ENCODE measurements at regions not wholly inside any gene's neighbourhood (a gene's known extent, or its start where the extent isn't known, plus 50 kb on each side); places are given as distances from the start of the nearest gene placed in this dataset.

GRCh38 chr13:40404407-40404806, 262.0 kb downstream of the FOXO1 start:
- DNase-seq, result no peak

GRCh38 chr13:40404967-40405716, 261.3 kb downstream of the FOXO1 start:
- no peak for DNase-seq

DNA sequence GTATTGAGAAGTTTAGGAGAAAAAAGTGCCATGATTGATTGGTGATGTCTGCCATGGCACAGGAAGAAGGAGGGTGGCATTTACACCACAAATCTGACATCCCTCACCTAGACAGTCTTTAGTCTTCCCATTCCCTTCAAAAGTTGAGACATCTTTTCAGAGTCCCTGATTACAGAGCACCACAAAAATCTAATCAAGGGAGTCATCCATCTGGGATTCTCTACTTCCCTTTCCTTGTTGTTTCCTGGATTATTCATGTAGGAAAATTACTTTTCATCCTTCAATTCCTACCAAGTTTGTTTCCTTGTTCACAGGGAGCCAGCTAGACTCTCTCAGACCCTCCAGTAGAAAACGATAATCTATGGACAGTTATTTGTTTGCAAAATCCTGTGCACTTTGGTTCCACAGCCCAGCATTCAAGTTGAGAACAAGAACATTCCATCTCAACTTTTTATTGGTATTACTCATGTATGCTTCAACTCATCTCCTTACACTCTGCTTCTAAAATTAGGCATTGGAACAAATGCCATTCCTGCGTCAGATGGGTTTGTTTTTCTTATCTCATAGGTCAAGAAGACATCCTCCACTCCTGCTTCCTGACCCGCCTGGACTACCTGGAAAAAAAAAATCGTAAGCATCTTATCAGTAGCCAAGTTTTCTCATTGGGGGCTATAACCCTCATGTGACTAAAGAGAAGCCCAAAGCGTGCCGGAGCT, 259.9 kb downstream of the FOXO1 start:
- no peak for DNase-seq

- no peak for DNase-seq
These were observed 258.9 kb downstream of the FOXO1 start for GRCh38 chr13:40407567-40407966.

GRCh38 chr13:40408602-40409001, 257.8 kb downstream of the FOXO1 start:
- no peak for DNase-seq

GRCh38 chr13:40409278-40409677, 257.2 kb downstream of the FOXO1 start:
- no peak for DNase-seq

- no peak for DNase-seq
These were observed 256.1 kb downstream of the FOXO1 start for GRCh38 chr13:40410315-40410714.

DNA sequence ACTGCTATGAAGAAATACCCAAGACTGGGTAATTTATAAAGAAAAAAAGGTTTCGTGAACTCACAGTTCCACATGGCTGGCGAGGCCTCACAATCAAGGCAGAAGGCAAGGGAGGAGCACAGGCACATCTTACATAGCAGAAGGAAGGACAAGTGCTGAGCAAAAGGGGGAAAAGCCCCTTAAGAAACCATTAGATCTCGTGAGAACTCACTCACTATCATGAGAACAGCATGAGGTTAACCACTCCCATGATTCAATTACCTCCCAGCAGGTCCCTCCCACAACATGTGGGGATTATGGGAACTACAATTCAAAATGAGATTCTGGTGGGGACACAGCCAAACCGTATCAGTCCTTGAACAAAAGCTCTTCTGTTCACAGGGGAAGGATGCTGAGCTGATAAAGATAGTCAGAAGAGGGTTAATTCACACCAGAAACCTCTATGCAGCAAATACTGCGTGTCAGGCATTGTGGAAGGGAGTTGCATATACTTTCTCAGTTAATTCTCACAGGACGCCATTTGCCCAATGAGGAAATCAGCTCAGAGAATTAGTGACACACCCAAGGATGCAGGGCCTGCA, 246.2 kb downstream of the FOXO1 start:
- no peak for DNase-seq

GRCh38 chr13:40422588-40423235, 243.7 kb downstream of the FOXO1 start:
- no peak for DNase-seq

DNA sequence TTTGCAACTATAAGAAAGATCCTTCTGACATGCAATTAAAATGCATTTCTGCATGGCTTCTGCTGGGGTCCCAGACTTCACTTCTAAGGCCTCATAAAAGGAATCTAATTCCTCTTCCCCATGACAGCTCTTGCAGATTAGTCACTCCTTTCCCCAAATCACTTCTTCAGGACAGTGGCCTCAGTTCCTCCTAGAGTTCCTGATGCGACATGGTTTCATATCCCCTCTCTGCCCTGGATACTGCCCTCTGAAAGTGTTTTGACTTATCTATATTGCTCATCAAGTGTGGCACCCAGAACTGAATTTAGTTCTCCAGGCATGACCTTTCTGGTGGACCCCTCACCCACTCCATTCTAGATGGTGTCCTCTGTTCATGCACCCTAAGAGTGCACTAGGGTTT, 238.1 kb downstream of the FOXO1 start:
- DNase-seq, result no peak

DNA sequence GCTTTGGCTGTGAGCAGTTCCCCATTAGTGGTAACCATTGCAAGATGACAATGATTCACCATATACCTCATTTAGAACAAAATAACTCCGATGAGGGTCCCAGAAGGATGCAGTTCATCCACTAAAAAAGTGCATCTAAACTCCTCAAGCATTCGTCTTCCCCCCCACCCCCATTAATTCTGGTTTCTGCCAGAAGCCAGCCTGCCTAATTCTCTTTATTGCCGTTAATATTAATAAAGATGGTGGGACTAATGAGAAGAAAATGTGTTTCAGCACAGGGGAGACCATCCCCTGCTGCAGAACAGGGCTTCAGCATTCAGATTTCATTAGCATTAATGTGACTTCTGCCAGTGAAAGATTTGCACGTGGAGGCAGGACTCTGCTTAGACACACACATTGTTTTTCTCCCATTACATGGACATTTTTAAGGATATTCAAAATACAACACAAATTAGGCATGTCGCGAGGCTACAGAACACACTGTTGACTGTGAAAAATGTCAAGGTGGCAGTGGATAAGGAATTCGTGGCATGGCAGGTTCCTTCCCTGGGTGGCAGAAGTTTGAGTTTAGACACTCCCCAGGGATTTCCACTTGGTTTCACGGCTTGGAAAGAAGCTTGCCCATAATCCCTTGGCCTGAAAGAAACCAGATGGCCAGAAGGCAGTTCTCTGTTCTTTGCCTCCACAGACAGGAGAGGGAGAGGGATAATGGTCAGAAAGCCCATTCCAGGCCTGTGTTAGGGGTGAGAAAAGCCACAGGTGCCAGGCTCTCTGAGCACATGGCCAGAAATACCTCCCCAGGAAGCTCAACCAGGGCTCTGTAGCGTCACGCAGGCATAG, 236.5 kb downstream of the FOXO1 start:
- no peak for DNase-seq

GRCh38 chr13:40432018-40432978, 234.1 kb downstream of the FOXO1 start:
- DNase-seq, result no peak

- DNase-seq, result no peak
These were observed 233.4 kb downstream of the FOXO1 start for GRCh38 chr13:40433001-40433400.

DNA sequence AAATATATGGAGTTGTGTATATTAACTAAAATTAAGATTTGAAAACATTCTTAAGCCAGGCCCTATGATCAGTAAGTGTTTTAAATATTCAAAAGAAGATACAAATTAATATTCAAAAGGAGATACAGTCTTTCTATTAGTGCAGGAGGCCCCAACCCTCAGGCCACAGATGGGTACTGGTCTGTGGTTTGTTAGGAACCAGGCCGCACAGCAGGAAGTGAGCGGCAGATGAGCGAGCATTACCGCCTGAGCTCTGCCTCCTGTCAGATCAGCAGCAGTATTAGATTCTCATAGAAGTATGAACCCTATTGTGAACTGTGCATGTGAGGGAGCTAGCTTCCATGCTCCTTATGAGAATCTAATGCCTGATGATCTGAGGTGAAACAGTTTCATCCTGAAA, 232.9 kb downstream of the FOXO1 start:
- DNase-seq, result no peak

- no peak for DNase-seq
These were observed 231.7 kb downstream of the FOXO1 start for GRCh38 chr13:40434516-40435397.

GRCh38 chr13:40438022-40438680, 228.3 kb downstream of the FOXO1 start:
- DNase-seq, result no peak

- DNase-seq, result no peak
These were observed 227.2 kb downstream of the FOXO1 start for GRCh38 chr13:40438999-40439797.

- DNase-seq, result no peak
These were observed 226.5 kb downstream of the FOXO1 start for GRCh38 chr13:40439928-40440327.

Data from SW 1271 (cell line).